Renal cortex interstitium (tissue), 11 donors: ENCODE measurements at regions not wholly inside any gene's neighbourhood (a gene's known extent, or its start where the extent isn't known, plus 50 kb on each side); places are given as distances from the start of the nearest gene placed in this dataset.
A peak's percentile ranks its signal among the peaks of the same experiment; 100 is the strongest.

Experiments used
- DNase-seq, 11 donors: peaks; one replicate each; pipeline ENCODE4 v3.0.0-alpha.2; 2013; ENCODE audit warnings: low read depth in 9 of 11, low spot score in 4 of 11; ENCODE audit errors: extremely low read depth in 1 of 11

DNA sequence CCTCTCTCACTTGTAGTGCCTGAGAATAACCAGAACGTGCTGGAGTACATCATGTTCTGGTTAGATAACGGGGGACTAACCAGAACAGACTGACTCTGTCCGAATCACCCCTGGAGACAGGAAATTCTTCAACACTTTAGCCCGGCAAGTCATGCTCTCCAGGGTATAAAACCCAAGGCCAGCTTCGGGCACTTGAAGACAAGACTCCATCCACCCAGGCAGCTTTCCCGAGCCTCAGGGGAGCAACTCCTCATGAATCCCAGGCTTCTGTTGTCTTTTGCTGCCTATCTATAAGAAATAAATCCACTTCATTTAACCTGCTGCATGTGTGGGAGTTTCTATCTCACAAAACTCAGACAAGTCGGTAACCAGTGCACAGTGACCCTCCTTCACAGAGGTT lies 99.6 kb downstream of the KCNF1 start:
- no peak for DNase-seq

- DNase-seq, result no peak
Measured at GRCh38 chr2:11012131-11012693, 100.5 kb downstream of the KCNF1 start.

GRCh38 chr2:11013196-11013595 lies 101.5 kb downstream of the KCNF1 start:
- DNase-seq, result no peak

- no peak for DNase-seq
Measured at GRCh38 chr2:11014026-11014425, 102.3 kb downstream of the KCNF1 start.

DNA sequence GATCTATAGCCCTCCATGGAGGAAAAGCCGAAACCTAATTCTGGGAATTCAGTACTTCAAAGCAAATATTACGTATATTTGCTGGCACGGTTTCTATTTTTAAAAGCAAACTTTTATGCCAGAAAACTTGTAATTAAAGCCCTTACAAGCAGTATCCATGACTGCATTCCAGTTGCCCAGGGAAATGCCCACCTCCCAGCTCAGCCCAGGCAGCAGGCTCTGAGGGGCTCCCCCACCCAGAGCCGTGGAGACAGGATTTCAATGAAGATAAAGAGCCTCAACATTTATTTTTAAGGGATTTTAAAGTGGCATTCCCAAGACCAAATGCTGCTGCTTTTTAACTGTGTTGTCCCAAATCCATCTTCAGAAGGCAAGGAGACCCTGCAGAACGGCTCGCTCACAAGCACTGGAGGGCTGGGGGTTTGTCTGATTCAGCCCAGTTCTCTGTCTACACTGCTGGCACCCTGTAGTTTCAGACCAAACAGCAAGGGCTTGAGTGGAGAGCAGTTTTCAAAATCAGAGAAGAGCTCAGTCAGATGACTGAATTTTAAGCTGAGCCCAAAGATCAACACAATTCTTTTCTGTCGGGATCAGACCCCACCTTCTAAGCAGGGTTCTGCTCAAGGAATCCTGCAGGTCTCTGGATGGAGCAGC lies 105.1 kb downstream of the KCNF1 start:
- no peak for DNase-seq

- no peak for DNase-seq
Measured at GRCh38 chr2:11017921-11018320, 106.2 kb downstream of the KCNF1 start.

DNA sequence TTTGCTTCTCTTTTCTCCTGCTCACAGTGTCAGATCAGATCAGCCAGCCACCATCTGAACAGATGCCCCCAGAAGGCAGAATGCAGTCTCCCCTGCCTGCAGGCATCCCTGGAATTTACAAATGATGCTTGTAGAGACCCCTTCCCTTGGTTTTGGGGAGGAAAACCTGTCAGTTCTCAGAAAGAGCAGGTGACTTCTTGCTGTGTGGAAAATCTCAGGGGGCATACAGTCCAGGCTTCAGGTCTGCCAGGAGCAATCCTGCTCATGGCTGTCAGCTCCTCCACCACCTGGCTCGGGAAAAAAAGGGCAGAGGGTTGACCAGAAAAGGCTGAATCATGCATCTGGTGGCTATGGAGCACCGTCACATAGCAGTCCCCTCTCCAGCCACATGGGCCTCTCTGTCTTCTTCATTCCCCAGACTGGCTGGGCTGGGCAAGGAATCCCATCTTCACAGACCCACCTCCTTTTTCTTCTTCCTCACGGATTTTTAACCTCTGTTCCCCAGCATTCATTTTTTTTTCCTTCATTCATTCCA lies 107.0 kb downstream of the KCNF1 start:
- DNase-seq, result no peak

DNA sequence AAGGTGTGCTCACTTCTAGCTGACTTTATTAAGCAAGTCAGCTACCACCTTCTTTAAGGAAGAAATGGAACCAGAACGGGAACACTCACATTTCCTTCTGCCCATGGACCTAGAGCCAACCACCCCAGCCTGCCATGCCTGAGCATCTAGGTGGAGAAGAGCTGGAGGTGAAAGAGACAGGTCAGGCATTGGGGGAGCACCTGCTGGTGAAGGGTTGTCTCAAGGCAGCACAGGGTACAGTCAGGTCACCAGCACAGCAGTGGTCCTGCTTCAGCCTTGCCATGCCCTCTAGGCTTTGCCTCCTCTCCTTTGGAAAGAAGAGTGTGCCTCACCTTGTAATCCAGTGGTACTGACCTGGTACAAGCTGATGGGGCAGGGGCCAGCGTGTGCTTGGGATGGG lies 107.9 kb downstream of the KCNF1 start:
- no peak for DNase-seq

DNA sequence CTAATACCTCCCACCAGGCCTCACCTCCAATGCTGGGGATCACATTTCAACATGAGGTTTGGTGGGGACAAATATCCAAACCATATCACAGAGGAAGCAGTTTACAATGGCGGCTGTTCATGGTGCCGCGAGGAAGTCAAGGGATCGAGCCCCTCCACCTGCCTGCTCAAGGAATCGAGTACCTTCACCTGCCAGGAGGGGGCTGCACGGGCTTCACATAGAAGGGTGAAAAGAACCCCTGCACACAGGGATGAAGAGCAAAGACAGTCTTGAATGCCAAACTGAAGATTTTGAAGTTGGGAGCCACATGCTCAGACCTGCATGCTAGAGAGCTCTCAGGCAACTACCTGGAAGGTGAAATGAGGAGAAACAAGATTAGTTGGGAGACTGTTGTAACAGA lies 110.3 kb downstream of the KCNF1 start:
- DNase-seq, result no peak

- DNase-seq, result no peak
Measured at GRCh38 chr2:11022591-11023273, 111.0 kb downstream of the KCNF1 start.

- DNase-seq, result no peak
Measured at GRCh38 chr2:11023326-11024258, 111.9 kb downstream of the KCNF1 start.

GRCh38 chr2:11024259-11024645 lies 112.5 kb downstream of the KCNF1 start:
- peak in 9 of 11 donors; percentile 11 to 40 (median 26) for DNase-seq

- DNase-seq, result no peak
Measured at GRCh38 chr2:11024687-11025086, 113.0 kb downstream of the KCNF1 start.

DNA sequence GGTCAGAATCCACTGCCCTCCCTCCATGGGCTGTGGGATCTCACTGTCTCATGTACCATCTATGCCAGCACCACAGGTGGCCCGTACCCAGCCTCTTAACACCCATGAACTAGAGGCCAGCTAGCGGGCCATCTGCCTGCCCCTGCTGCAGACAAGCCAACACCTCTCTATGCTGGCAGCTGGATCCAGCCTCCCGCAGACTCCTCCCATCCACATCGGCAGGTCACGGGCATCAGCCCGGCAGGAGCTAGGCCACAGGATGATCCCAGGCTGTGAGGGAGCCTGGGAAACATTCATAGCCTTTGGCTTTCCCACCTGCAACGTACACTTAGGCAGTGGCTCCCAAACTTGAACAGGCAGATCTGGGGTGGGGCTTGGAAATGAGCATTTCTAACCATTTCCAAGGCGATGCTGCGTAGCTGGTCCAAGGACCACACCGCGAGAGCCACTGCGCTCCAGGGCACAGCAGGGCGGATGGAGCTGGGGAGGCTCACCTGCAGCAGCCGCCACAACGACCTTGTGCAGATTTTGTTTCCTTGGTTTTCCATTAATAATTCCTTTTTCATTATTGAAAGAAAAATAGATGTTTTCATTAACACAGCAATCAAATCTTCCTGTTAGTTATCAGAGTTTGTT lies 114.7 kb downstream of the KCNF1 start:
- no peak for DNase-seq

GRCh38 chr2:11027195-11027594 lies 115.5 kb downstream of the KCNF1 start:
- no peak for DNase-seq

DNA sequence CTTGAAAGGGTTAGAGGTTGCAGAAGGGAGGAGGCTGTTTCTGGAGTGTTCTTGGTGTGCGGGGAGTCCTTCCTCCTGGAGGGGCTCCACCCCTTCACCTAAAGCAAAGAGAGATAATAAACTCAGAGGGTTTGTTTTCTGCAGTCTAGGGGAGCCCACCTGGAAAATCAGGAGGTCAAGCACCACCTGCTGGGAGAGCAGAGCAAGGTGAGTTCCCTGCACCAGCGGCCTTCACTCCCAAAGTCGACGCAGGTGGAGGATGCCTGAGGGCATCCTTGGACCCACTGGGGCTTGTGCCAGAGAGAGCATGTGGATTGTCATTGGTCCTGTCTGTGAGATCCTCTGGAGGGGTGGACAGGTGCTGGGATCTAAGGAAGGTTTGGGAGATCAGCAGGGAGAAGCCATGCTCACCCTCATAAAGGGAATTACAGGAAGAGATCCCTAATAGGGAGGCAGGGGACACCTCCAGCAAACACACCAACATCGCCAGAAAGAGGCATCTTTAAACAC lies 116.7 kb downstream of the KCNF1 start:
- no peak for DNase-seq

DNA sequence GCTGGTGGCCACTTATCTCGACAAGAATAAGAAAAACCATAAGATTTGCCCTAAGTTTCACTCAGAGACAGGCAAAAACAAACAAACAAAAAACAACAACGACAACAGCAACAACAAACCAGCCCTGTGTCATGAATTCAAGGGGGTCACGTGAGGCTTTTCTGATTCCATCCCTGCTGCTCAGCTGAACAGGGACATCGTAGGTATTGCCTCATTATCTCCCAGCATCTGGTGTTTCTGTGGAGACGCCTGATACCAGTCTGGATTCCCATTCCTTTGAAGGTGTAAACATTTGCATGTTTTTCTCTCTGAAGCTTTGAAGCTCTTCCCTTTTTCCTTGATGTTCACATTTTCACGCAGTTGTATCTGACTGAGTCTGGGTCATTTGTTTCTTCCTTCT lies 117.4 kb downstream of the KCNF1 start:
- no peak for DNase-seq

- DNase-seq, result no peak
Measured at GRCh38 chr2:11030036-11030435, 118.3 kb downstream of the KCNF1 start.

DNA sequence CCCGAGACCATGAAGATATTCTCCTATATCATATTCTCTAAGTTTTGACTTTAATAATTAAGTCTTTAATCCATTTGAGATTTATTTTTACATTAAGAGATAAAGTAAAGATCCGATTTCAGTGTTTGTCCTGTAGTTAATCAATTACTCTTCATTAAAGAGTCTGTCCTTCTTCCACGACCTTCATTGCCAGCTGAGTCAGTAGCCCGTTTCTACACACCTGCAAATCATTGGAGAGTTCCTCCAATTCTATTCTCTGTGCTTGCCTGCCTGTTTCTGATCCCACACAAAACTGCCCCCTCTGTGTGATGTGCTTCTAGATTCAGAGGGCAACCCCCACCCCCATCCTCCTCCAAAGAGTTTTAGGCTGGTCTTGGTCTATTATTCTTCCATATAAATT lies 119.2 kb downstream of the KCNF1 start:
- DNase-seq, result no peak
